ENCODE measurements at regions not wholly inside any gene's neighbourhood (a gene's known extent, or its start where the extent isn't known, plus 50 kb on each side); places are given as distances from the start of the nearest gene placed in this dataset.

- TF ChIP-seq POLR2A (IDR thresholded peaks at IDR 0.05) (no peak), CTCF (IDR thresholded peaks at IDR 0.05) (no peak)
These were observed 1175.5 kb downstream of the MAT2B start for GRCh38 chr5:164680812-164681520.

Measured in transverse colon (tissue), 3 donors.